H1 (cell line): ENCODE measurements at regions not wholly inside any gene's neighbourhood (a gene's known extent, or its start where the extent isn't known, plus 50 kb on each side); places are given as distances from the start of the nearest gene placed in this dataset.

Experiments used
- CTCF ChIA-PET: fragments of 300-600 bp; sonication (Branson Sonifier 250); formaldehyde crosslinking; loops from one replicate; lab custom pipeline; 2021; ENCODE audit not compliant: partially characterized antibody; lab: Charles Lee
- POLR2A ChIA-PET: fragments of 300-600 bp; sonication (Branson Sonifier 250); formaldehyde crosslinking; loops from one replicate; lab custom pipeline; 2021; ENCODE audit warnings: inconsistent platforms; ENCODE audit not compliant: partially characterized antibody; lab: Charles Lee
- DNase-seq, 2 experiments: peaks; one replicate each; pipeline versions ENCODE4 v3.0.0 to v3.0.0-alpha.2; 2010 to 2022; ENCODE audit warnings: low spot score in 2 of 2, low read depth in 1 of 2, mixed read lengths in 1 of 2
- FAIRE-seq: peaks from 2 replicates; lab custom pipeline; 2011; peaks lifted over from hg19 to GRCh38; lab: Jason Lieb, UNC
- H2AFZ ChIP-seq: 2 replicates; pipeline ENCODE4 v1.8.1; 2012; ENCODE audit warnings: low read length, inconsistent platforms
- H2AK5ac ChIP-seq: 2 replicates; pipeline ENCODE4 v1.6.1; 2013; ENCODE audit warnings: low read depth, low read length
- H2BK120ac ChIP-seq: replicated peaks from 2 replicates; pipeline ENCODE3; 2013; ENCODE audit warnings: low read depth, low read length, inconsistent platforms
- H2BK12ac ChIP-seq: 2 replicates; pipeline ENCODE4 v1.6.1; 2013; ENCODE audit warnings: low read depth, low read length
- H2BK15ac ChIP-seq: 2 replicates; pipeline ENCODE4 v1.6.1; 2013; ENCODE audit warnings: low read length
- H2BK20ac ChIP-seq: 2 replicates; pipeline ENCODE4 v1.6.1; 2013; ENCODE audit warnings: low read length
- H2BK5ac ChIP-seq: 2 replicates; pipeline ENCODE4 v1.6.1; 2013; ENCODE audit warnings: low read depth, low read length
- H3K14ac ChIP-seq: 2 replicates; pipeline ENCODE4 v1.6.1; 2013; ENCODE audit warnings: inconsistent platforms; ENCODE audit not compliant: insufficient read length
- H3K18ac ChIP-seq: 2 replicates; pipeline ENCODE4 v1.6.1; 2013; ENCODE audit warnings: low read length; ENCODE audit errors: extremely low read depth
- H3K23ac ChIP-seq: 2 replicates; pipeline ENCODE4 v1.6.1; 2013; ENCODE audit warnings: inconsistent platforms; ENCODE audit not compliant: insufficient read length
- H3K23me2 ChIP-seq: 2 replicates; pipeline ENCODE4 v1.6.1; 2013; ENCODE audit warnings: low read depth, low read length
- H3K27ac ChIP-seq: 2 replicates; pipeline ENCODE4 v1.6.1; 2011; ENCODE audit warnings: low read depth, low read length, inconsistent platforms
- H3K27me3 ChIP-seq, 4 experiments: replicated peaks in 1 of 4; 1 replicate in 1 of 4; 2 replicates in 3 of 4; pipeline versions ENCODE4 v1.6.1 to v1.8.1; 2011 to 2013; ENCODE audit warnings: low read length in 3 of 4, mild to moderate bottlenecking in 3 of 4, inconsistent platforms in 2 of 4, mixed read lengths in 2 of 4, moderate library complexity in 1 of 4; ENCODE audit not compliant: control insufficient read depth in 3 of 4, insufficient read depth in 3 of 4; ENCODE audit errors: extremely low read depth in 1 of 4
- H3K36me3 ChIP-seq, 4 experiments: 2 replicates each; pipeline versions ENCODE4 v1.6.1 to v1.8.1; 2011 to 2013; ENCODE audit warnings: mild to moderate bottlenecking in 4 of 4, low read length in 3 of 4, moderate library complexity in 2 of 4, control low read depth in 1 of 4, inconsistent platforms in 1 of 4; ENCODE audit not compliant: insufficient read depth in 4 of 4, control insufficient read depth in 2 of 4
- H3K4ac ChIP-seq: replicated peaks from 2 replicates; pipeline ENCODE3; 2013; ENCODE audit warnings: low read length, low read depth, mixed read lengths, inconsistent platforms; ENCODE audit not compliant: insufficient read length
- H3K4me1 ChIP-seq, 4 experiments: replicated peaks in 1 of 4; 1 replicate in 1 of 4; 2 replicates in 3 of 4; pipeline versions ENCODE4 v1.6.1 to v1.8.1; 2011 to 2013; ENCODE audit warnings: low read length in 3 of 4, inconsistent platforms in 2 of 4, mixed read lengths in 1 of 4; ENCODE audit not compliant: insufficient read depth in 4 of 4, control insufficient read depth in 3 of 4
- H3K4me2 ChIP-seq, 2 experiments: 2 replicates each; pipeline versions ENCODE4 v1.6.1 to v1.8.1; 2011 to 2013; ENCODE audit warnings: low read depth in 2 of 2, low read length in 2 of 2, control low read depth in 1 of 2, inconsistent platforms in 1 of 2, mild to moderate bottlenecking in 1 of 2; ENCODE audit not compliant: insufficient read depth in 1 of 2
- H3K4me3 ChIP-seq, 4 experiments: fragments of 200-600, 300-600 bp in 1 of 4; sonication (generic), shearing (Covaris generic), sonication (Bioruptor Twin) in 1 of 4; 2 replicates each; pipeline versions ENCODE4 v1.5.1 to v1.8.1; 2011 to 2016; ENCODE audit warnings: low read length in 4 of 4, low read depth in 3 of 4, control low read depth in 2 of 4, inconsistent platforms in 2 of 4, mild to moderate bottlenecking in 2 of 4, mixed read lengths in 1 of 4, moderate library complexity in 1 of 4; ENCODE audit not compliant: insufficient read depth in 2 of 4; ENCODE audit errors: extremely low read depth in 1 of 4
- H3K56ac ChIP-seq: replicated peaks from 2 replicates; pipeline ENCODE3; 2013; ENCODE audit warnings: low read depth, mild to moderate bottlenecking, mixed read lengths, low read length, inconsistent platforms; ENCODE audit not compliant: insufficient read length
- H3K79me1 ChIP-seq: 2 replicates; pipeline ENCODE4 v1.6.1; 2013; ENCODE audit warnings: low read depth, low read length, control low read depth
- H3K79me2 ChIP-seq, 2 experiments: 2 replicates each; pipeline versions ENCODE4 v1.6.1 to v1.8.1; 2012 to 2013; ENCODE audit warnings: low read length in 2 of 2, mild to moderate bottlenecking in 2 of 2, inconsistent platforms in 1 of 2; ENCODE audit not compliant: insufficient read depth in 2 of 2, control insufficient read depth in 1 of 2
- H3K9ac ChIP-seq, 4 experiments: replicated peaks in 1 of 4; 1 replicate in 1 of 4; 2 replicates in 3 of 4; pipeline versions ENCODE4 v1.6.1 to v1.8.1; 2011 to 2013; ENCODE audit warnings: low read depth in 3 of 4, low read length in 3 of 4, control low read depth in 2 of 4, mild to moderate bottlenecking in 2 of 4, moderate library complexity in 2 of 4, inconsistent platforms in 1 of 4; ENCODE audit errors: extremely low read depth in 1 of 4
- H3K9me3 ChIP-seq, 2 experiments: 2 replicates each; pipeline versions ENCODE4 v1.6.1 to v1.8.1; 2012 to 2013; ENCODE audit warnings: mild to moderate bottlenecking in 2 of 2, moderate library complexity in 2 of 2, control low read depth in 1 of 2, inconsistent platforms in 1 of 2, low read depth in 1 of 2, low read length in 1 of 2, mixed read lengths in 1 of 2; ENCODE audit not compliant: insufficient read depth in 2 of 2
- H4K20me1 ChIP-seq, 2 experiments: replicated peaks in 1 of 2; 2 replicates each; pipeline versions ENCODE3 to v1.8.1; 2011 to 2013; ENCODE audit warnings: inconsistent platforms in 2 of 2, low read length in 2 of 2, mild to moderate bottlenecking in 1 of 2; ENCODE audit not compliant: insufficient read depth in 2 of 2, control insufficient read depth in 1 of 2
- H4K5ac ChIP-seq: 2 replicates; pipeline ENCODE4 v1.6.1; 2013; ENCODE audit warnings: low read length, low read depth, mixed read lengths, inconsistent platforms; ENCODE audit not compliant: insufficient read length
- H4K8ac ChIP-seq: 2 replicates; pipeline ENCODE4 v1.8.0; 2013; ENCODE audit warnings: mild to moderate bottlenecking, moderate library complexity, low read length, inconsistent platforms; ENCODE audit not compliant: insufficient read depth; ENCODE audit errors: extremely low read depth
- H4K91ac ChIP-seq: replicated peaks from 2 replicates; pipeline ENCODE3; 2013; ENCODE audit warnings: low read length, mixed read lengths, inconsistent platforms; ENCODE audit not compliant: insufficient read length
- ASH2L ChIP-seq: fragments of 200-600, 300-600 bp; sonication (generic); IDR thresholded peaks from one replicate; pipeline ENCODE4 v1.7.1; 2017; ENCODE audit warnings: low read length
- BRCA1 ChIP-seq: IDR thresholded peaks from 2 replicates; pipeline ENCODE4 v1.6.1; 2012; ENCODE audit warnings: low read depth, low read length, improper control_type of control experiment
- CHD1 ChIP-seq: IDR thresholded peaks from 2 replicates; pipeline ENCODE4 v1.6.1; 2012; ENCODE audit warnings: low read depth, low read length, improper control_type of control experiment
- E2F6 ChIP-seq: IDR thresholded peaks from 2 replicates; pipeline ENCODE4 v1.6.1; 2012; ENCODE audit warnings: inconsistent platforms
- FOSL1 ChIP-seq: IDR thresholded peaks from 2 replicates; pipeline ENCODE4 v1.6.1; 2011; ENCODE audit warnings: mild to moderate bottlenecking, low read depth, low read length, moderate library complexity; ENCODE audit not compliant: insufficient read depth
- KDM5A ChIP-seq: fragments of 200-600 bp; IDR thresholded peaks from 2 replicates; pipeline ENCODE4 v1.7.1; 2012; ENCODE audit warnings: mild to moderate bottlenecking, low read length, inconsistent platforms, mixed read lengths
- POU5F1 ChIP-seq: IDR thresholded peaks from 2 replicates; pipeline ENCODE4 v1.6.1; 2011; ENCODE audit warnings: low read depth, mild to moderate bottlenecking, low read length, moderate library complexity
- RXRA ChIP-seq: IDR thresholded peaks from 2 replicates; pipeline ENCODE4 v1.6.1; 2011; ENCODE audit warnings: low read depth, mild to moderate bottlenecking, low read length, moderate library complexity; ENCODE audit not compliant: insufficient read depth
- TAF7 ChIP-seq: optimal IDR thresholded peaks from 2 replicates; pipeline ENCODE3; 2011; ENCODE audit warnings: low read depth, mild to moderate bottlenecking, inconsistent platforms, low read length, moderate library complexity, borderline replicate concordance
- USF2 ChIP-seq: IDR thresholded peaks from 2 replicates; pipeline ENCODE4 v1.6.1; 2011; ENCODE audit warnings: low read length, improper control_type of control experiment
- WGBS, 2 experiments: shearing (Covaris generic) in 1 of 2; methylation state at CpG; one replicate each; pipeline versions ENCODE4 v1.1.6 to v1.1.7; 2013 to 2015; ENCODE audit warnings: low lambda C conversion rate in 2 of 2, mixed read lengths in 2 of 2, inconsistent platforms in 1 of 2, low coverage in 1 of 2, missing lambda C conversion rate in 1 of 2; ENCODE audit not compliant: insufficient replicate concordance in 2 of 2, insufficient coverage in 1 of 2, insufficient read length in 1 of 2; ENCODE audit errors: extremely low coverage in 1 of 2, missing lambda C conversion rate in 1 of 2; 5-methylcytosine and 5-hydroxymethylcytosine counted together

GRCh38 chr20:55693641-55694040 is 311.7 kb downstream of the CBLN4 start:
- Histone ChIP-seq H3K56ac (no peak overlapping the region), H2BK20ac (no peak overlapping the region)
- no peak for TF ChIP-seq USF2
- no peak for TF ChIP-seq E2F6
- TF ChIP-seq CHD1 = no peak
- TF ChIP-seq BRCA1 = no peak
- no peak for TF ChIP-seq TAF7
- TF ChIP-seq POU5F1 = no peak
- no peak for TF ChIP-seq RXRA
- no peak for TF ChIP-seq ASH2L
- no peak for TF ChIP-seq KDM5A
- no peak for TF ChIP-seq FOSL1

More at GRCh38 chr20:55693641-55694040, 311.7 kb downstream of the CBLN4 start:
- no peak overlapping the region for H3K27ac ChIP-seq
- no peak overlapping the region for H4K91ac ChIP-seq
- H3K27me3 ChIP-seq = no peaks in the 10 kb centered on the region
- no peak overlapping the region for H2AK5ac ChIP-seq
- no peaks in the 10 kb centered on the region for H4K20me1 ChIP-seq
- no peak for FAIRE-seq
- no peak overlapping the region for H3K23ac ChIP-seq
- H3K14ac ChIP-seq = no peak overlapping the region
- no peak overlapping the region for H3K4me3 ChIP-seq
- H3K9me3 ChIP-seq = no peaks in the 10 kb centered on the region
- ChIA-PET POLR2A (no interaction called here), CTCF (interaction anchor here (0.6 to 0.8 kb wide), 2 partner anchors 30 to 55 kb away, joined by 3 to 4 read pairs; no protein-coding TSS in a partner anchor)
- H3K23me2 ChIP-seq = no peaks in the 10 kb centered on the region
- no peaks in the 10 kb centered on the region for H3K4me1 ChIP-seq
- no peak overlapping the region for H2BK12ac ChIP-seq
- H3K36me3 ChIP-seq = no peaks in the 10 kb centered on the region
- no peak overlapping the region for H3K9ac ChIP-seq
- H3K79me2 ChIP-seq = no peaks in the 10 kb centered on the region
- no peak overlapping the region for H2BK120ac ChIP-seq
- no peak for DNase-seq
- no peak overlapping the region for H4K5ac ChIP-seq
- no peak overlapping the region for H3K4ac ChIP-seq
- no peaks in the 10 kb centered on the region for H3K79me1 ChIP-seq
- 89% methylated on average over 5 of the region's 5 CpGs; no CpG with 5 or more reads in 1 of the 2 experiments for WGBS, 2 experiments
- no peak overlapping the region for H2BK15ac ChIP-seq
- H2AFZ ChIP-seq = no peak overlapping the region
- no peak overlapping the region for H3K4me2 ChIP-seq
- H4K8ac ChIP-seq = no peak overlapping the region
- H3K18ac ChIP-seq = no peak overlapping the region
- no peak overlapping the region for H2BK5ac ChIP-seq
